UCSD-AML1 (cell line): ENCODE measurements at regions not wholly inside any gene's neighbourhood (a gene's known extent, or its start where the extent isn't known, plus 50 kb on each side); places are given as distances from the start of the nearest gene placed in this dataset.

Source experiments
- DNase-seq: peaks from one replicate; lab custom pipeline; 2025; ENCODE audit not compliant: unreplicated experiment; lab: John Stamatoyannopoulos, UW

DNA sequence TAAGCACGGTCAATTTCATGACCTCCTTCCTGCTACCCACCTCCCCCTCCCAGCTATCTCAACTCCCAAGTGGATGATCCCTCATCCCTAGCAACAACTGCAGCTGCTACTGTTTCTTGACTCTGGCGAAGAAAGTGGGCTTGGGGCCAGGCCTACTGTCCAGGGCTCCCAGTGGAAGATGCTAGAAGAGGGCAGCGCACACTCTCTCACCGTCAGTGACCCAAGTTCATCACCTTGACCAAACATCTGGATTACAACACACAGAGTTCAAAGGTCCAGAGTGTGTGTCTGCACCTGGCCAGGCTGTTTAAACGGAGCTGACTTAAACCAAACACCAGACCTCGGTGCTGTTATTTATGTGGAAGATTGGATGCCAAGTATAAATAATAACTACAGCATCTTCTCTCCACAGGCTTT is 385.6 kb downstream of the SHQ1 start:
- no peak for DNase-seq

DNA sequence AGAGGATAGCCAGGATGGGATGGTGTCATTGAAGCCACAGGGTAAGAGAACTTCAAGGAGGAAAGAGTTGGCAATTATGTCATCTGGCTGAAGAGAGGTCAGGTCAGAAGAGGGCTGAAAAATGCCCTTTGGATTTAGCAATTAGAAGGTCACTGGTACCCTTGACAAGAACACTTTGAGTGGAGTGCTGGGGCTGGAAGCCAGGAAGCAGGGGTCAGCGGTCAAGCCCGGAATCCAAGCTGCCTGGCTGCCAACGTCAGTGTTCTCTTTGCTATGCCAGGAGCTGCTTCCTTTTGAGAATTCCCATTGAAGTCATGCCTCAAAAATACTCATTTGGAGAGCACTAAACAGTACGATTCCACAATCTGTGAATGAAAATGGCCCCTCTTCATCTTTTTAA is 386.5 kb downstream of the SHQ1 start:
- DNase-seq: no peak

DNA sequence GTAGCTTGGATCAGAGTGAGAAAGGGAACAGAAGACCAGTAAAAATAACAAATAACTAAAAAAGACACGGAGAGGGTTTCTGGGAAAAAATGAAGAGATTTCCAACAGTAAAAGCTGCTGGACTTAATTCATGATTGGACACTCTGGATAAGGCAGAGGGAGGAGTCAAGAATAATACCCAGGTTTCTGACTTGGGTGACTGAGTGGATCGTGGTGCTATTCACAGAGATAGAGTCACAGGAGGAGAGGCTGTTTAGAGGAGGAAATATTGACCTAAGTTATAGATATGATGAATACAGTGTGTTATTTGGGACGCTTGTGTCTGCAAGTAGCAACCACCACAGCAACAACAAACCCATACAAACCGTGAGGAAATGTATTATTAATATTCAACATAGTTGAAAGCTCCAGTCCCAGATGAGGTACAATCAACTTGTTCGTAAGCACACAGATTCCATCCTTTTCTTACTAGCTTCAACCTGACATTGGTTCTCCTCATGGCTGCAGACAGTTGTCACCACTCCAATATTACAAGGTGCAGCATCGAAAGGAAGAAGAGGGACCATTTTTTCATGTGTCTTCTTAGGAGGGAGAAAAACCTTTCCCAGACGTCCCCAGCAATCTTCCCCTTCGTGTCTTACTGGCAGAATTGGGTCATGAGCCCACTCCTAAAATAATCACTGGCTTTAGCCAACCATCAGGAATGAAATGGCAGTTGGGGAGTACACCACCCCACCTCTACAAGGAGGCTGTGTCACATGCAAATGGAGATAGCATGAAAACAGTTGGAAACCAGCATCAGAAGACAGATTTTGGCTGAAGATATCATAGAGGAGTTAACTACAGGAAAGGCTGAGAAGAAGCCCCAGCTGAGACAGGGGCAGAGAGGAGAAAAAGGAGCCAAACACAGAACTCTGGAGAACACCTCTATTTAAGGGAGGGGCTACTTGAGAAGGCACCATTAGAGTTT is 387.8 kb downstream of the SHQ1 start:
- DNase-seq: no peak

DNA sequence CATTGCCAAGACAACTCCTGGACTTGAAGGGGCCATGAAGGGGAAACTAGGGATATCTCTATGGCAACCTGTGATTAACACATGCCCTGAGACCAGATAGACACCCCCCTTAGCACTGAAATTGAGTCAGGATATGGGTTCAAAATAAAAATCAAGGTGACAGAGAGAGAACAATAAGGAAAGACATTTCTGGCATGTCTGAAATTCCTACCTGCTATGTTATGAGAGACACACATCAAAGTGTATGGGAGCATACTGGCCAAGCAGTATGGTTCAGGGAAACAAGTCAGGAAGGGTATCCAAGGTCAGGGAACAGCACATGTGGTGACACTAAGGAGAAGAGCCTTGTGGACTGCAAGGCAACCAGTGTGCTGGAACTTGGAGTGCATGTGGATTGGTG is 388.7 kb downstream of the SHQ1 start:
- DNase-seq: no peak

DNA sequence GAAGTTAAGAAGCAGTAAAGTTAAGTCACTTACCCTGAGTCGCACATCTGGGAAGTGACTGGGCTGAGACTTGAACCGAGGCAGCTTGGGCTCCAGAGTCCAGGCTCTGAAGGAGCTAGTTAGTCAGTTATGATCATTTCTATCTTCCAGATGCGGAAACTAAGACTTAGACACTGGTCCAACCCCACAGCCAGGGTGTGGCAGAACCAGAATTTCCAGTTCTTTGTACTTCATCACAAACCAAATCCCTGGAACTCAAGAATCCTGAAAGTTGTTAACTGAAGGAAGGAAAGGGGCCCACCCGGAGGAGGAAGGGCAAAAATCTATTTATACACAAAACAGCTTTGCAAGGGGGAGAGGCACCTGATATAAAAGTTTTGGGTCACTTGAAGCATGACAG is 389.9 kb downstream of the SHQ1 start:
- no peak for DNase-seq

DNA sequence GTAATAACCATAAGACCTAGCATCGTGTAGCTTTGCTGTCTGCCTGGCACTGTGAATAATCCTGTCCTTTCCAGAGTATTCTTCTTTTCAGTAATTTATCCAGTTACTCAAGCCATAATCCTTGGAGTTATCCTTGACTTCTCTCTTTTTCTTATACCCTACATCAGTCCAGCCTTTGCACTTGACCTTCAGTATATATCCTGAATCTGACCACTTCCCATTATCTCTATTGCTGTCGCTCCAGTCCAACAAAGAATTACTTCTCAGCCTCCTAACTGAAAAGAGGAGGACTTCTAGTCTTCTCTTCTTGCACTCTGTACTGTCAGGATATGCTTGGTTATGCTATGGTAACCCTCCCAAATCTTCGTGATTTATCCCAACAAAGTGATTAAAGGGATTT is 393.8 kb downstream of the SHQ1 start:
- no peak for DNase-seq

DNA sequence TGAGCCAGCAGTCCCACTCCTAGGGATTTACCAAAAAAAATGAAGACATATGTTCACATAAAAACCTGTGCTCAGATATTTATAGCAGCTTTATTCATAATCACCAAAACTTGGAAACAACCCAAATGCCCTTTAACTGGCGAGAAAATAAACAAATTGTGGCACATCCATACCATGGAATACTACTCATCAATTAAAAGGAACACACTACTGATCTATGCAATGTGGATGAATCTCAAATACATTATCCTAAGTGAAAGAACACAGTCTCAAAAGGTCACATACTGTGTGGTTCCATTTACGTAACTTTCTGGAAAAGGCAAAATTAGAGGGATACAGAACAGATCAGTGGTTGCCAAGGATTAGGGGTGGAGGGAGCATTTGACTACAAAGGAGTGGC is 394.5 kb downstream of the SHQ1 start:
- no peak for DNase-seq

DNA sequence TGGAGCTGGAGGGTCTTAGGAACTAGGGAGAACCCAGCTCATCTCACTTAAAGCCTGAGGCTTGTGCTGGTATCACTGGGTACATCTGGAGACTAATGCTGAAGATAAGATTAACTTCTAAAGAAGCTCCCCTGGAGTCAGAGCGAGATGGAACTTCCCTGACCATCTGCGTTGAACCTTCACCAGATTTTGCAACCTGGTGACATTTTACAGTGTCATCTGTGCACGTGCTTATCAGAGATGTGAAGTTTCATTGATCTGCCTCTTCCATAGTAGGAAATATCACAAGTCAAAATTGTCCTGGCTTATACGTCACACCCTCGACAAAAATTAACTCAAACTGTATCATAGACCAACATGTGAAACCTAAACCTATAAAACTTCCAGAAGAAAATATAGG is 395.5 kb downstream of the SHQ1 start:
- no peak for DNase-seq

DNA sequence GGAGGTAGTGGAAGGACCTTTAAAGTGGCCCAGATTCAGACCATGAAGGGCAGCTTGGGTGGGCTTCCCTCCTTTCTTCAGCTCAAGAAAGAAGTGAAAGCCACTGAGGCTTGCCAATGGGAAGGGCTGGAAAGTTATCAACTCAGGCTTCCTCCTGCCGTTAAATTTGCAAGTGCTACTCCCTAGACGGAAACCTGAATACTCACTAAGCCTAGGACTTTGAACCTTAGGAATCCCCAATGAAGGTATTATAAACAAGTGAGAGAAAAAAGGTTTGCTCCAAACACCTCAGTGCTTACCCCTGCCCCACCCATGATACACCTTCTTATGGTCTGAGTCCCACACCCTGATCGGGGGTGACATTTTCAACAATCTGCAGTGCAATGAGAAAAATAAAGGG is 396.4 kb downstream of the SHQ1 start:
- no peak for DNase-seq

DNA sequence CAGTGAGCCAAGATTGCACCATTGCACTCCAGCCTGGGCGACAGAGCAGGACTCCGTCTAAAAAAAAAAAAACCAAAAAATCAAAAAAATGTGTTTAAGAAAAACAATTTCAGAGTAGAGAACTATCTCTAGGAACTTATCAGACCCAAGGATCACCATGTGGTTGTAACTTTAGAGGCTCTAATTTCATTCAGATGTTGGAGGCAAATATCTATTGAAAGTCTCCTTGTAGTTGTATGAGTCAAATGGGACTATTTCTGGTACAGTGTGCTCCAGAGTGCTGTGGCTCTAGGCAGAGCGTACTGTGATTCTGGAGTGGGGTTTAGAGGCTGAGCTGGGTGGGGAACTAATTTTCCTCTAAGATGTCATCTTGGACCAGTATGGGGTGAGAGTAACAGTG is 398.7 kb downstream of the SHQ1 start:
- DNase-seq: no peak

DNA sequence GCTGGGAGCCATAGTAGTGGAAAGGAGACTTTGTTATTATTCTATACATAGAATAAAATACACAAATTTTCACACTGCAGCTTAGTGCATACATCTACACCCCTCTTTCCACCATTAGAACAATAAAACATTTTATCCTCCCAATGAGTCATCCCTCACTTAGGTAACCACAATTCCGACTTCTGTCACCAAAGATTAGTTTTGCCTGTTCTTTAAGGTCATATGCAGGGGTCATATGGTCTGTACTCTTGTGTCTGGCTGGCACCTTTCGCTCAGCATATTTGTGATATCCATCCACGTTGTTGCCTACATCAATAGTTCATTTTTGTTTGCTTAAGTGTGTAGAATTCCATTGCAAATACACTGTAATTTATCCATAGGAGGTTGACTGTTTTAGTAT is 399.4 kb downstream of the SHQ1 start:
- no peak for DNase-seq

DNA sequence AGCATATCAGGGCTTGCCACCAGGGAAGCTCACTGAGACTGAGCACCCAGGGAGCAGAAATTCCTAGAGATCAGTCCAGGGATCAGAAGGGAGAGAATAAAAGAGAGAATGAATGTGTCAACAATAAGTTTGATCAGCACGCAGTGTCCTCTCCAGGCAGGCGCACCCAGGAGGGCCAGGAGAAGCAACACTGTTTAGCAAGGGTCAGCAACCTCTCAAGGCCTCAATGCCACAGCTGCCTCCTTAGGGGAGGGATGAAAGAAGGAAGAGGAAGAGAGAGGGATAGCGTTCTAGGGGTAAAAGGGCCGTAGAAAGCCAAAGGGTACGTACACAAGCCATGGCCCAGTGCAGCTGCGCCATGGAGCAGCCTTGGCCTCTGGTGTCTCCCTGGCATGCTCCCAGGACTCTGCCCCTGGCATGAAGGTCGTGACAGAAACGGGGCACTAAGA is 399.8 kb downstream of the SHQ1 start:
- no peak for DNase-seq

DNA sequence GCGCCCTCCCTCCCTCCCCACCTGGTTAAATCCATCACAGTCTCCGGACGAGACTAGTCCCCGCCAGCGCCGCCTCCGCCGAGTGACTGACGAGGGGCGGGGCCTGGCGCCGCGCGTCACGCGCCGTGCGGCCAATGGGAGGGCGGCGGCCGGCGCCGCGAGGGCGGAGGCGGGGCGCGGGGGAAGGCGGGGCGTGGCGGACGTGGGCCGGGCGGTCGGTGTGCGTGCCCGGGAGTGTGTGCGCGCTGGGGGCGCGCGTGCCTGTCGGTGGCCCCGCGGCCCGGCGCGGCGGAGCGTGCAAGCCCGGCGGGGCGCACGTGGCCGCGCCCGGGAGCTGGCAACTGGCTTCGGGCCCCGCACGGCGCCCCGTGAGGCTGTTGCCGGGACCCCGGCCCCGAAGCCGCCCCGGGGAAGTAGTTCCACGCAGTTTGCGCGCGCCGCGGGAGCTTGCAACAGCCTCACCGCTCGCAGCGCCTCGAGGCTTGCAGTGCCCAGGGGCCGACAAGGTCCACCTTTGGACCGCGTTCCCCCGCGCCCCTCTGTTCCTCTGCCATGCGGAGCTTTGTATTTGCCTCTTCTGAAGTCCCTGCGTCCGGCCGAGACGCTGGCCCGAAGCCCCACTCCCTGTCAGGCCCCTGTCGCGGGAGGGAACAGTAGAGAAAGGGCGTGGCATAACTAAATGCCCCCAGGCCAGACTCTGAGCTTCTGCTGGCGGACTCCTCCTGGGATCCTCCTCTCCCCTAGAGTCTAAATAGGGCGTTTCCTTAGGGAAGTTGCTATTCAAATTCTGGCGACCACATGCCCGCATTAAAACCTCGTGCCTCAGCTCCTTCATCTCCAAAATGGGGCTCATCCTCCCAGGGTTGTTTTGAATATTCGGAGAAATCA is 400.9 kb downstream of the SHQ1 start:
- DNase-seq: peak; percentile 93

DNA sequence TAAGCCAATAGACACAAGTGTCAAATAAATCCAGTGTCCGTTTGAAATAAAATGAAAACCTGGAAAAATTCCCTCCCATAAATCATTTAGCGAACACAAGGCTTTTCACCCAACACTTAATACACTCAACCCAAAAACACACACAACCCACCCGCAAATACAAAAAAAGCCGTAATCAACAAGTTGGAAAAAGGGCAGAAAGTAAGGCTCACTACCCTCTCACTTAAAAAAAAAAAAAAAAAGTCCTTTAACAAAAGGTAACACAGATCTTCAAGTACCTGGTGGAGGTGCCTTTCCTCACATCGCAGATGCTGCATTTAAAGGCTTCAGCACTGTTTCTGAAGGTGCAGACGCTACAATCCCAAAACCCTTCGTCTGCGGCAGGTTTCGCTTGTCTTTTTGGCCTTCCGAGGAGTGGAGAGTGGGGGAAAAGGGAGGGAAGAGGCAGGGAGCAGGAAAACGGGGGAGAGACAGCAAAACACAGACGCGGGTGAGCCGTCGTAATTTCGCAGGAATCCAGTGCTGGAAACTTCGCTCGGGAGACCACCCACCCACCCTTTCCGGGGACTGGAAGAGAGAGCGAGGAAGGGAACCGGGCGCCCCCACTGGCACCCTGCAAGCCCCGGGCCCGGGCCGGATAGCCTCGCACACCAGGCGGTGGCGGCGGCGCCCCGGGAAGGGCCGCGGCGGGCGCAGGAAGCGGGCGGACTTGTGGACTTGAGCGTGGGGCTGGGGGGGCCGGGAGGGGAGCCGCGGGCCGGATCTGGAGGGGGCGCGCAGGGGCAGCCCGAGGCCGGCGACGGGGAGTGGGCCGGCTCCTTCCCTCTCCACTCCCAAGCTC is 401.8 kb downstream of the SHQ1 start, which contains the start of gene RYBP:
TSS of gene RYBP (minus strand) at position 404 of the 841 bp plus-strand sequence.
- DNase-seq: no peak

DNA sequence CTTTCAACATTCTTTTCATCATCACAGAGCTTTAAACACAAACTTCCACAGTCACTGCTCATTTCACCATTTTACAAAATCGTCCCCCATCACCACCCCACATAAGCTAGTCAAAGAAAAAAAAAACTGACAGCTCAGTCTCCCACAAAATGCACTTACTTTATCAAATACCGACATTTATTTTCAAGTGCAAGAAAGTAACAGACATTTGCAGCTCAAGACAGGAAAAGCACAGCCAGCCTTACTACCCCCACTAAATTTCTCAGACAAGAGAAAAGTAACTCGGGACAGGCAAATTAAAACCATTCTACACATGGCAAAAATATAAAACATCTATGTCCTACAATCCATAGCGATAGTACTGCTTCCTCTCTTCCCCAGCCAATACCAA is 402.4 kb downstream of the SHQ1 start:
- DNase-seq: no peak

DNA sequence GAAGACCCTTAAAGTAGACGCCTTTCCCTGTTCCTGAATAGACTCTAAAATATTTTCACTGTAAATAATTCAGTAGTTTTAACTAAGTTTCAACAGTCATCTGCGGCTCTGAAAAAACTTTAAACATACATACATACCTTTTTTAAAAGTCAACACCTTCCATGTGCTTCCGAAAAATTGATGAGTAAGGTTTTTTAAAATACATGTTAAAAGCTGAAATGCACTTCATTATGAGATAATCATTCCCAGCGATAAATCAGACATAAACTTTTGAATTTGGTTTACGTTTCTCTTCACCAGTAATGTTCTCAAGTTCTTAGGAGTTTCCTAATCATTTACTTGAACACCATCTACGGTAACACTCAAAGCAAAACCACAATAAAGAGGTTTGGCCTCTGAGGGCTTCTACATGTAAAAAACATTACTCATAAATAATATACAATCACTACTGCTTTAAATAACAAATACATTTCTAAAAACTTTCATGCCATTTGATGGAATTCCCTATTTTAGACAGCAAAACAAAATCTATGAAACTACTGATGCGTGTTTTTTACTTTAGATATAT is 403.5 kb downstream of the SHQ1 start:
- no peak for DNase-seq

DNA sequence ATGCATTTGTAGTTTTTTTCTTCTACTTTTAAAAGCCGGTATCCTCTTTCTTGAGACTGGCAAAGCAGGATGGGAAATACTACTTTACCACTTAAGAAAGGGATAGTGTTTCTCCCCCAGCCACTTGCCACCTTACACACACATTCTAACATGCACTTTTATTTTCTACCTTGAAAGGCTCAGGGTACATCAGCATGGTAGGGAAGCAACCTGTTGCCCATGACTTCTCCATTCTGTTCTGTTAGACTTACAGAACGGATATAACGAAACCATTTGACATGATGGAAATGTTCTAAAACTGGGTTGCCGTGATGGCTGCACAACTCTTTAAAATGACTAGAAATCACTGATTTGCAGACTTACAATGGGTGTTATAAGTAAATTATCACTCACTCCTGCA is 405.5 kb downstream of the SHQ1 start:
- no peak for DNase-seq

DNA sequence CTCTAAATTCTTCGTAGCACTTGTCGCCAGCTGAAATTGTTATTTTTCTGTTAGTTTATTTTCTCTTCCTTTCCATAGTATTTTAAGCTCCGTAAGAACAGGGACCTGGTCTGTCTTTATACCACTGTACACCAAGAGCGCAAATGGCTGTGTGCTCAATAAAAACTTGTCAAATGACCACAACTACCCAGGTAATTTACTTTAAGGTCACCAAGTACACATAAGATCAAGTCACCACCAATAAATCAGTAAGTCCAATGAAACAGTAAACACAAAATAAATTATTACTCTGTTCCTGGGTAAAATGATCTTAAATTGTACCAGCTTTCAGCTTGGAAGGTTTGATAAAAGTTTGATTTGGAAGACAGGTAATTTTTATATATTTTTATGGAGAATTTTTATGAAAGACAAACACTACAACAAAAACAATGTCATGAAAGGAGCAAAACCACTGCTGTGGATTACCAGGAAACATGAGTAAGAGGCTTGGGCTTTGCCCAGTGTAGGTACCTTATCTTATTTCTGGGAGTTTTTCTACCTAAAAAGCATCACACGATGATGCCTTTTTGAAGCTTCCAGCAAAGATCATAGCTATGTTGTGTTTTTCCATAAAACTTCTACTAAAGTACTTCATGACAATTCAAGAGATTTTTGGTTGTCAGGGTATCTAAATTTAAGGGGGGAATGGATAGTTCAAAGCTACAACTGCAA is 406.8 kb downstream of the SHQ1 start:
- no peak for DNase-seq

DNA sequence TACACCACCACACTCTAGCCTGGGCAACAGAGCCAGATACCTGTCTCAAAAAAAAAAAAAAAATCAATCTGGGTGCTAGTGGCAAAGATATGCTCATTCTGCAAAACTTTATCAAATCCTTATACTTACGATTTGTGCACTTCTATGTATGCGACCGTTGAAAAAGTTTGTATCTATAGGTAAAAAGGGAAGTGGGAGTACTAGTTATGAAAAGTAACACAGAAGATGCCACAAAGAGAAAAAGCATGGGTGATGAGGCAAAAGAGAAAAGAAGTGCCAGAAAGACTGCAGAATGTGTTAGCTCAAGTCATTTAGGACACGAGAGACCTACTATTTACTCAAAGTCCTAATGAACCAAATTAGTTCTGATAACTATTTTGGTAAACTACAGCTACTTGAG is 407.8 kb downstream of the SHQ1 start:
- no peak for DNase-seq
